GM12864 (cell line): ENCODE measurements at regions not wholly inside any gene's neighbourhood (a gene's known extent, or its start where the extent isn't known, plus 50 kb on each side); places are given as distances from the start of the nearest gene placed in this dataset.

ENCODE experiments used
- DNase-seq: peaks from one replicate; pipeline ENCODE4 v3.0.0-alpha.2; 2011; ENCODE audit warnings: low read depth
- H3K4me3 ChIP-seq: 2 replicates; pipeline ENCODE4 v1.5.1; 2011; ENCODE audit warnings: mild to moderate bottlenecking, low read depth, low read length, control low read depth
- TF ChIP-seq, protein P1 (sequence below): IDR thresholded peaks from 2 replicates; pipeline ENCODE4 v1.5.1; 2011; ENCODE audit warnings: low read depth, mild to moderate bottlenecking, moderate library complexity, low read length, control low read depth, inconsistent platforms; ENCODE audit errors: missing control alignments

DNA sequence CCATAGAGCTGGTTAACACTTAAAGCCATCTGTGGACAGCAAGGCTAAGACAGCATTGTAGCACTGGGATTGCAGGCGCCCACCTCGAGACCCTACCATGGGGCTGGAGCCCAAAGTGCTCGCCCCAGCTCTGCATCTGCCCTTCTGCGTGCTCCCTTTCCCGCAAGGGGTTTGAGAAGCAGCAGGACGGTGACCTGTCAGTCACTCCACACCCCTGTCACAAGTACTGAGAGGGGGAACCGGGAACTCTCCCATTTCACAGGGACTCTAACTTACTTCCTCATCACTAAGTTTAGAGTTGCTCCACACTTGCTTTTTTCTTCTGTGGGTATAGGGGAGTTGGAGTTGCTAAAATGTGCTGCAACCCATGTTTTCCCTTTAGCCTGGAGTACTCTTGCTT is 273.2 kb downstream of the SMARCA2 start:
- DNase-seq: no peak
- TF ChIP-seq, protein P1, sequence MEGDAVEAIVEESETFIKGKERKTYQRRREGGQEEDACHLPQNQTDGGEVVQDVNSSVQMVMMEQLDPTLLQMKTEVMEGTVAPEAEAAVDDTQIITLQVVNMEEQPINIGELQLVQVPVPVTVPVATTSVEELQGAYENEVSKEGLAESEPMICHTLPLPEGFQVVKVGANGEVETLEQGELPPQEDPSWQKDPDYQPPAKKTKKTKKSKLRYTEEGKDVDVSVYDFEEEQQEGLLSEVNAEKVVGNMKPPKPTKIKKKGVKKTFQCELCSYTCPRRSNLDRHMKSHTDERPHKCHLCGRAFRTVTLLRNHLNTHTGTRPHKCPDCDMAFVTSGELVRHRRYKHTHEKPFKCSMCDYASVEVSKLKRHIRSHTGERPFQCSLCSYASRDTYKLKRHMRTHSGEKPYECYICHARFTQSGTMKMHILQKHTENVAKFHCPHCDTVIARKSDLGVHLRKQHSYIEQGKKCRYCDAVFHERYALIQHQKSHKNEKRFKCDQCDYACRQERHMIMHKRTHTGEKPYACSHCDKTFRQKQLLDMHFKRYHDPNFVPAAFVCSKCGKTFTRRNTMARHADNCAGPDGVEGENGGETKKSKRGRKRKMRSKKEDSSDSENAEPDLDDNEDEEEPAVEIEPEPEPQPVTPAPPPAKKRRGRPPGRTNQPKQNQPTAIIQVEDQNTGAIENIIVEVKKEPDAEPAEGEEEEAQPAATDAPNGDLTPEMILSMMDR: no peak
- H3K4me3 ChIP-seq: no peak overlapping the region

DNA sequence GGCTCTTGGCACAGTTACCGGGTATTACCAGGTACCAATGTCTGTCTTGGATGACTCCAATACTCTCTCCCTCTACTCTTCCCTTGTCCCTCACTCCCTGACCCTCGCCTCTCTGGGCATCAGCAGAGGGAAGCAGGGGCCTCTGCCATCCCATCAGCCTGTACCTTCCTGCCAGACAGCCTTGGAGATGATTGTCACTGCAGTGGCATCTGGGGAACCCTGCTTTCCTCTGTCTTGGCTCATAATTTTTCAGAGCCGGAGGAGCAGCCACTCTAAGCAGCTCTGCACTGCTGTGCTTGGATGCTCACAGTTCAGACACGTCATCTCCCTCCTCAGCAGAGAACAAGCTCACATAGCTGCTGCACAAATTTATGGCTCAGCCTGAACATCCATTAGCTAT is 274.1 kb downstream of the SMARCA2 start:
- H3K4me3 ChIP-seq: no peak overlapping the region
- no peak for DNase-seq
- TF ChIP-seq, protein P1: no peak

DNA sequence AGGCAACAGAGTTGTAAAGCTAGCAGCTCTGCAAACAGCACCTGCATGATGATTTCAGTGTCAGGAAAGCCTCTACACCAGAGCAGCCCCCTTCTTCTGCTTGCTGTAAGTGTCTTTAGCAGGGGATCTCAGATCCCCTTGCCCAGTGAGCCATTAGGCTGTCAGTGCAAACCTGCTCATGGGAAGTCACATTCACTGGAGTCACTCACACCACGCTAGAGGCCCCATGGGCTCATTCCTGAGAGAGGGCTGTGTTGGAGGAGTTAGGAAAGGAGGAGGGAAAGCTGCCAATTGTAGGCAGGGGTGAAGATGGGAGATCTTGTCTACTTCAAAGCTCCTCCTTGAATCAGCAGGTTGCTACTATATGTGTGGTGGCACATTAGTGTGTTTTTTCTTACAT is 275.2 kb downstream of the SMARCA2 start:
- no peak for DNase-seq
- TF ChIP-seq, protein P1: no peak
- H3K4me3 ChIP-seq: no peak overlapping the region

DNA sequence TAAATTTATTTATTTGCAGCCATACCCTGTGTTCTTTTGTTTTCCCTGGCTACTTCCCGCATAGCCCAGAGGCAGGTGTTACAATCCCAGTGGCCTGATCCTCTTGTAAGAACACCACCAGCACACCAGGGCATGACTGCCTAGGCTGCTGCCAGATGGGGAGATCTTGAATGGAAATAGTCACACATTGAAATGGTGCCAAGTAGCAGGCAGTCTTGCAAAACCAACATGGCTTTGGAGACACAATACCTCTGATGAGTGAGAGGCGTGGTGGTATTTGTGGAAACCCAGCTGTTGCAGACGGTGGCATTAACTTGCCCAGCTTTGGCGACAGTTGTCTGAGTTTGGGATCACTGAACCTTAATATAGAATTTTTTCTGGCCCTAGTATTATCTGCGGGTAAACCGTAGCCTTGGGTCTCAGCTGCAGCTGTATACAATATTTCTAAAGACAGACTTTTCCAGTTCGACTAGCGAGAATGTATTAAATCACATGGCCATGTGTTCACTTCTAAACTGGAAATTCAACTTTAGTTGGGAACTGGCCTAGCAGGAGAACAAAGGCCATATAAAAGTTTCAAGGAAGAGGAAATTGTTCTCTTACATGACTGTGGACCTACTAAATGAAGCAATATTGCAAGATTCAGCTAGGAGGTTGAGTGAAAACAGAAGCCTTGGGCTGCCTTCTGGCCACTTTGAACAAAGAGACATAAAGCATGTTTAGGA is 277.0 kb downstream of the SMARCA2 start:
- TF ChIP-seq, protein P1: no peak
- H3K4me3 ChIP-seq: no peak overlapping the region
- DNase-seq: no peak

DNA sequence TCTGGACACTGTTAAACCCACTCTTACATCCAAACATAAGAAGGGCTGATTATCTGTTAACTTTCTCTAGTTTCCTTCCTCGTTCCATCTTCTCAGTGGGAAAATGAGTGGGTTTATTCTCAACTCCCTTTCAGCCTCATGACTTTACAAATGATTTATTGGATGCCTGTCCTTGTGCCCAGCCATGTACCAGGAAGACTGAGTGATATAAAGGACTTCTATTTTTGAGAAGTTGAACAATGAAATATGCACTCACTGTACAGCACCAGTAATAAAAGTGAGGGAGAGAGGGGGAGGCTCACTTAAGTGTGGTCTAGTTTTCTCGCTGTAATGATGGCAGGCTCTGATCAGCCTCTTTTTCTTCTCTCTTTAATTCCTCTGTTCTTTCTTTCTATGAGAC is 277.6 kb downstream of the SMARCA2 start:
- TF ChIP-seq, protein P1: no peak
- H3K4me3 ChIP-seq: no peak overlapping the region
- DNase-seq: no peak

DNA sequence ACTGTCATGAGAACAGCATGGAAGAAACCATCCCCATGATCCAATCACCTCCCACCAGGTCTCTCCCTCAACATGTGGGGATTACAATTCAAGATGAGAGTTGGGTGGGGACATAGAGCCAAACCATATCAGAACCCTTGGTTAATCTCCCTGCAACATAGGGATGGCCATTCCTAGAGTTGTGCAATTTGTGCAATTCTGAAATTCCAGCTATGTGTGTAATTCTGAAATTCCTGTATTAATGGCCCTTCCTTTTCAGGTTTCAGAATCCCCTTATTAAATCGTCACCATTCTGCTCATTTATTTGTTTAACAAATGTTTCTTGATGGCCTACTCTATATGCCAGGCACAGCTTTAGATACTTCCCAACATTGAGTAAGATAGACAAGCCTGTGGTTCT is 282.6 kb downstream of the SMARCA2 start:
- H3K4me3 ChIP-seq: no peak overlapping the region
- no peak for DNase-seq
- TF ChIP-seq, protein P1: no peak

DNA sequence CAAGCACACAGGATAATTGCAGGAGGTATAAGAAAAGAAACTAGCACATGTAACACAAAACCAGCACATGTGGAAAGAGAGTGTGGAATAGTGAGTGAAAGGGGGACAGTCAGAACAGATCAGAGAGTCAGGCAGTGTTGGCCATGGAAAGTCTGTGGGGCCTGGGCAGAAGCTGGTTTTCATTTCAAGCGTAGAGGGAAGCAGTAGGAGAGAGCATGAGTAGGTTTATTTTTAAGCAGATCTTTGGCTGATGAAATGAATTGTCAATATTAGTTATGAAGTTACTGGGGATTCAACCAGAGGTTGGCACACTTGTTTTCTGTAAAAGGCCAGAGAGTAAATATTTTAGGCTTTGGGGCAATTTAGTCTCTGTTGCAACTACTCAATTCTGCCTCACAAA is 283.1 kb downstream of the SMARCA2 start:
- TF ChIP-seq, protein P1: no peak
- DNase-seq: no peak
- no peak overlapping the region for H3K4me3 ChIP-seq
